Inferior parietal cortex (tissue), 1 donor: ENCODE measurements at regions not wholly inside any gene's neighbourhood (a gene's known extent, or its start where the extent isn't known, plus 50 kb on each side); places are given as distances from the start of the nearest gene placed in this dataset.
"Not testable (repeated sequence)": the region's sequence is repeated elsewhere in the genome, so short reads cannot be mapped to it uniquely, and the experiment has no call there.

ENCODE experiments used
- DNase-seq: peaks from one replicate; pipeline ENCODE4 v3.0.0-alpha.2; 2016; ENCODE audit errors: extremely low spot score

DNA sequence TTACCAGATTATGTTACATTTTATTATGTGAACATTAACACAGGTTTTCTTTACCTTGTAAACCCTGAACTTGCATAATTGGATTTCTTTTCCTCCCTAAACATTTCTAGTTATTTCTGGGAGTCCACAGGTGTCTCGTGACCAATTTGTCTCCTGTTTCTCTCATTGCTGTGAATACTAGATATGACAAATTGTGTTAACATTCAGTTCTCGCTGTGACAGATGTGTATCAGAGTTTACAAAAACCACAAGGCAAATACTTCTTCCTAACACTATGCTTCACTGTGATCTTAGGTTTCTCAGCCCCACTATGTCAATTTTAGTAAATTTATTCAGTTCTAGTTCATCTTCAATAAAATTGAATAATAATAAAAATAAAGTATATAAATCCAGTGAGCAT lies 1554.9 kb downstream of the EFNB2 start:
- no peak for DNase-seq

- no peak for DNase-seq
These were observed 1556.0 kb downstream of the EFNB2 start for GRCh38 chr13:104979281-104980030.

DNA sequence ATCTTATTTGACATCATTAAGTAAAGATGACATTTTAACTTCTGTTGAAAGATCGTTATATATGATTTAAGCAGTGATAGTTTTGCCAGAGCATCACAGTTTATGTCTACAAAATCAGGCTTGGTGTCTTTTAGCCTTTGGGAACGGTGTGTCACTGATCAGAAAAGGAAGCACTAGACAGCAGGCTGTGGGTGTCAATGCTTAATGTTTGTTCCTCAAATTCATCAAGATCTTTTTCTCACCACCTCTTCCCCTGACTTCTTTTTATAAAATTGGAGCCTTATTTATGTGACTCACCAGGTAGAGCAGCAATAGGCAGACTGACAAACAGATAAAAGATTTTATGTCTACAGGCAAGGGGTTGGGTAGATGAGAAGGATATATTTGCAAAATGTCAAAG lies 1558.5 kb downstream of the EFNB2 start:
- DNase-seq = no peak

DNA sequence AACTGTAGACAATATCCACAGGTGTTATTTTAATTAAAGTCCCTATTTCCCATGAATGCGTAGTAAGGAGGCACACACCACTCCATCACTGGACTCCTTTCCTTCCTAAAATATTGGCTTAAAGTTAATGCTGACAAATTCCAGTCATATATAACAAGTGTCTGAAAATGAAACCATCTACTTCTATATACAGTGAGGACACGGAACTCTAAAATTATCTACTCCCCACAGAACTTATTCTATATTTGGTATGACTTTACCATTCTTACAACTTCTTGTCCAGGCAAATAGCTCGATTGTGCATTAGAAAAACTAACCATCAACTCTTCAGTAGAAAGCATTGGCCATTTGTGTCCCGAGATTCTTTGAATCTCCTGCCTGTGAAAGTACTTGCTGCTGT lies 1560.2 kb downstream of the EFNB2 start:
- no peak for DNase-seq

- no peak for DNase-seq
These were observed 1566.6 kb downstream of the EFNB2 start for GRCh38 chr13:104968876-104969275.

- DNase-seq = no peak
These were observed 1567.4 kb downstream of the EFNB2 start for GRCh38 chr13:104967836-104968630.

DNA sequence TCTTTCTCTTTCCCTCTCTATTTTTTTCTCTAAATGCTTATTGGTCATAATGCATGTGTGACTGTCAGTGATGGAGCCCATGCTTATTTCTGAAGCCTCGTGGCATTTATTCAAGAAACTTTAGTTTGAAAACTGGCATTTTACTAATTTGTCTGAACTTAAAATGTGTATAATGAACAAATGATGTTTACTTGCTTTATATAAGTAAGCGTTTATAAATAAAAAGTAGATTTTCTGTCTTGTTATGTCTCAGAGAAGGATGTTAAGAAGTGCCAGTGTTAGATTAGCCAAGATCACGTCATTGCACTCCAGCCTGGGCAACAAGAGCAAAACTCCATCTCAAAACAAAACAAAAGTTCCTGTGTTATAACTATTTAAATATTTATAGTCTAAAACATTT lies 1568.1 kb downstream of the EFNB2 start:
- DNase-seq = no peak

- no peak for DNase-seq
These were observed 1573.1 kb downstream of the EFNB2 start for GRCh38 chr13:104962411-104962810.

- no peak for DNase-seq
These were observed 1574.2 kb downstream of the EFNB2 start for GRCh38 chr13:104961246-104961645.

- DNase-seq = no peak
These were observed 1581.3 kb downstream of the EFNB2 start for GRCh38 chr13:104954210-104954609.

DNA sequence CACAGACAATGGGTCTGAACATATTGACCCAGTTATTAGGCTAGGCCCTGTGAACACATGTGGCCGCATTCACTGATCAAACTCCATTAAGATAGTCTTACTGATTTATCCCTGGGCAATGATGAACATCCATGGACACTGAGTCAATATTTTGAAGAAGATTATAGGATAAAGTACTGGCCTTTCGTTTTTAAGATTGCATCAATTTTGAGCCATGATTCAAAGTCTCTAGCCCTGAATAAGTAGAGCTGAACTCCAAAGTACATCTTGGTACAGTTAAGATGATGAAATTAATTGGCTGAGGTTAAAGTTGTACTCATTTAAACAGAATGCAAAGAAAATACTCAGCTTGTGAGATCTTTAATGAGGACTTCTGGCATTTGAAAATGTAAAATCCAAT lies 1581.9 kb downstream of the EFNB2 start:
- no peak for DNase-seq

GRCh38 chr13:104949840-104950740 lies 1585.4 kb downstream of the EFNB2 start:
- DNase-seq = no peak

DNA sequence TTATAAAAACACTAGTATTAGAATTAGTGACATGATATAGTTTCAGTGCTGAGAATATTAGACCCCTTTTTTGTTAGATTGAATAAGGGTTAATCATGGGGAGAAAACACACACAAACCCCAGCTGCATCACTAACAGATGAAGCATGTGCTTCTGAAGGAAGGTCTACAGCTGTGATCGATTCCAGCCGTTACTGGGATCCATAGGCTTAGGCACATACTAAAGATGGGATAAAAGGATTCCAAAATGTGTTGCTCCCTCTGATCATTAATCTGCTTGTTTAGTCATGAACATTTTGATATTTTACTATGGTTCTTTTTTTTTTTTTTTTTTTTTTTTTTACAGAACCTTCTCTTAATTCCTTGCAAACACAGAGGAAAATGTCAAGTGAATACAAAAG lies 1591.3 kb downstream of the EFNB2 start:
- no peak for DNase-seq

GRCh38 chr13:104943331-104943730 lies 1592.1 kb downstream of the EFNB2 start:
- no peak for DNase-seq

DNA sequence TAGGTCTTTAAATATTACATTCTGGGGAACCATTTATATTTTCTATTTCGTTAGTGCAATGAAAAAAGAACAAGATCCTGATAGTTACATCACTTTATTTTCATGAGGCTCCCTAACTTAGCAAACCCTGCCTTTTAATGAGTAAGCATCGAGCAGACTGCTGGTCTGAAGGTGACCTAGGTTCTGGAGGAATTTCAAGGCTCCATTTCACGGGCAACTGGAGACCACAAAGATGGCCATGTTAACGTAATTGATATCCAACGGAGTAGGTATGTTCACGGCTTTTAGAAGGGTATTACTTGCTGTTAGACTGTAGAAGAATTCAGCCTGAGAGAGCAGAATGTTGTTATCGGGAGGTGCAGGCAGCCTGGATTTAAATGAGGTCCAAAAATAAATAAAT lies 1597.6 kb downstream of the EFNB2 start:
- no peak for DNase-seq

GRCh38 chr13:104936304-104936703 lies 1599.2 kb downstream of the EFNB2 start:
- no peak for DNase-seq

- not testable (repeated sequence) for DNase-seq
These were observed 1614.9 kb downstream of the EFNB2 start for GRCh38 chr13:104920513-104920912.

DNA sequence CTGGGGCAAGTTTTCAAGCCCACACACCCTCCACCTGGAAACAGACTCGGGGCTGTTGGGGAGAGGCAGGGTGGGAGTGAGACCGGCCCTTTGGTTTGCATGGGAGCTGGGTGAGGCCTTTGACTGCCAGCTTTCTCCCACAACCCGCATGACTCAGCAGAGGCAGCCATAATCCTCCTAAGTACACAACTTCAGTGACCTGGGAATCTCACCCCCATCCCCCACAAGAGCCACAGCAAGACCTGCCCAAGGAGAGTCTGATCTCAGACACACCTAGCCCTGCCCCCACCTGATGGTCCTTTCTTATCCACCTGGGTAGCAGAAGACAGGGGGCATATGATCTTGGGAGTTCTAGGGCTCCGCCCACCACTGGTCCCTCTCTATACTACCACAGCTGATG lies 1615.4 kb downstream of the EFNB2 start:
- DNase-seq = no peak

- DNase-seq = no peak
These were observed 1635.2 kb downstream of the EFNB2 start for GRCh38 chr13:104900191-104900817.

DNA sequence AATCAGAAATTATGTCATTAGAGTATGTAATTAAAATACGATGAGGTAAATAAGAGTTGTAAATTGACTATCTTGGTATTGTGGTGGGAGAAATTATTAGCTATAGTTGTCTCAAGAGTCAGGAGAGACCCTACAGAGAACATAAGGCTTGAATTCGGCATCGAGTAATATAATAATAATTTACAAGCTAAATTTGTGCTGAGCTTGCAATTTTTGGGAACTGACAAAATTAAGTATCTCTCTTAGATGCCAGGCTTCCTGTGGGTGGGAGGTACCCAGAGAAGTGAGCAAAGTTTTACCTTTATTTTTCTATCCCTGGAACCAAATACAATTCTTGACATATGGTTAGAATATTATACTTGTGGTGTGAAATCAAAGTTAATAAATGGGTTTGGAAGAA lies 1637.0 kb downstream of the EFNB2 start:
- DNase-seq = no peak

GRCh38 chr13:104895521-104895920 lies 1639.9 kb downstream of the EFNB2 start:
- DNase-seq = no peak
